ENCODE measurements at regions not wholly inside any gene's neighbourhood (a gene's known extent, or its start where the extent isn't known, plus 50 kb on each side); places are given as distances from the start of the nearest gene placed in this dataset.

- ATAC-seq, result no peak
- Histone ChIP-seq H3K9me3 (ENCODE audit: control insufficient read depth, insufficient read depth, low read length) (no peaks in the 10 kb centered on the region), H3K27me3 (ENCODE audit: control insufficient read depth, insufficient read depth, low read length) (no peaks in the 10 kb centered on the region), H3K4me3 (ENCODE audit: low read length) (no peak overlapping the region), H3K4me1 (ENCODE audit: control insufficient read depth, insufficient read depth, low read length) (no peaks in the 10 kb centered on the region), H3K27ac (ENCODE audit: low read length) (no peak overlapping the region), H3K36me3 (ENCODE audit: control insufficient read depth, insufficient read depth, low read length) (no peaks in the 10 kb centered on the region)
- H3K27ac Mint-ChIP-seq, result no peak overlapping the region
- peaks cover 0 to 5% of the 10 kb centered on the region in 2 donors for H3K4me1 Mint-ChIP-seq
- intact Hi-C loops (cut with micrococcal nuclease), result no loop called here
- no peaks in the 10 kb centered on the region for H3K36me3 Mint-ChIP-seq
- WGBS (ENCODE audit: insufficient coverage), result 71% methylated on average over 7 of the region's 7 CpGs
- TF ChIP-seq CTCF (IDR thresholded peaks at IDR 0.05), result no peak
- DNase-seq, result no peak
- H3K27me3 Mint-ChIP-seq (ENCODE audit: low read depth in 2 of 2), result peaks cover 6 to 32% of the 10 kb centered on the region in 2 donors
- no peaks in the 10 kb centered on the region for H3K9me3 Mint-ChIP-seq
- no peak overlapping the region for H3K4me3 Mint-ChIP-seq
These were observed 473.5 kb upstream of the AKR1E2 start for GRCh38 chr10:4352414-4352961.

GRCh38 chr10:4351723-4352413 is 474.1 kb upstream of the AKR1E2 start:
- ATAC-seq (no peak), DNase-seq (no peak)
- TF ChIP-seq CTCF (IDR thresholded peaks at IDR 0.05), result no peak
- no peak overlapping the region for H3K4me3 ChIP-seq (ENCODE audit: low read length)
- Mint-ChIP-seq H3K27me3 (ENCODE audit: low read depth in 2 of 2) (peaks cover 6 to 30% of the 10 kb centered on the region in 2 donors), H3K4me1 (peaks cover 0 to 5% of the 10 kb centered on the region in 2 donors), H3K27ac (no peak overlapping the region), H3K4me3 (no peak overlapping the region), H3K9me3 (no peaks in the 10 kb centered on the region), H3K36me3 (no peaks in the 10 kb centered on the region)
- H3K4me1 ChIP-seq (ENCODE audit: control insufficient read depth, insufficient read depth, low read length), result no peaks in the 10 kb centered on the region
- H3K27ac ChIP-seq (ENCODE audit: low read length), result no peak overlapping the region
- no CpG with 5 or more reads among the region's 3 CpGs for WGBS (ENCODE audit: insufficient coverage)
- intact Hi-C loops (cut with micrococcal nuclease), result no loop called here
- H3K9me3 ChIP-seq (ENCODE audit: control insufficient read depth, insufficient read depth, low read length), result no peaks in the 10 kb centered on the region
- no peaks in the 10 kb centered on the region for H3K27me3 ChIP-seq (ENCODE audit: control insufficient read depth, insufficient read depth, low read length)
- no peaks in the 10 kb centered on the region for H3K36me3 ChIP-seq (ENCODE audit: control insufficient read depth, insufficient read depth, low read length)

- no peak overlapping the region for H3K4me3 ChIP-seq (ENCODE audit: low read length)
- Mint-ChIP-seq H3K36me3 (no peaks in the 10 kb centered on the region), H3K27ac (no peak overlapping the region), H3K4me3 (no peak overlapping the region), H3K27me3 (ENCODE audit: low read depth in 2 of 2) (peaks cover 10 to 16% of the 10 kb centered on the region in 2 donors), H3K9me3 (no peaks in the 10 kb centered on the region), H3K4me1 (peaks cover 0 to 4% of the 10 kb centered on the region in 2 donors)
- intact Hi-C loops (cut with micrococcal nuclease), result no loop called here
- no peak for ATAC-seq
- no peak for TF ChIP-seq CTCF (IDR thresholded peaks at IDR 0.05)
- H3K4me1 ChIP-seq (ENCODE audit: control insufficient read depth, insufficient read depth, low read length), result no peaks in the 10 kb centered on the region
- WGBS (ENCODE audit: insufficient coverage), result 96% methylated on average over 4 of the region's 6 CpGs
- no peaks in the 10 kb centered on the region for H3K36me3 ChIP-seq (ENCODE audit: control insufficient read depth, insufficient read depth, low read length)
- no peaks in the 10 kb centered on the region for H3K27me3 ChIP-seq (ENCODE audit: control insufficient read depth, insufficient read depth, low read length)
- no peak for DNase-seq
- no peak overlapping the region for H3K27ac ChIP-seq (ENCODE audit: low read length)
- no peaks in the 10 kb centered on the region for H3K9me3 ChIP-seq (ENCODE audit: control insufficient read depth, insufficient read depth, low read length)
These were observed 478.6 kb upstream of the AKR1E2 start for GRCh38 chr10:4347397-4347796.

Measured in natural killer cell (primary cell).